Spleen (tissue), 7 donors: ENCODE measurements at regions not wholly inside any gene's neighbourhood (a gene's known extent, or its start where the extent isn't known, plus 50 kb on each side); places are given as distances from the start of the nearest gene placed in this dataset.

Experiments used
- CTCF ChIP-seq, 11 experiments: fragments of 200-600 bp in 7 of 11; fragments of 450-650 bp in 4 of 11; sonication (generic) in 4 of 11; IDR thresholded peaks in 8 of 11; conservative IDR thresholded peaks in 3 of 11; 1 replicate in 7 of 11; 2 replicates in 4 of 11; pipeline versions ENCODE4 v1.4.0 to v1.8.0; 2016 to 2021; ENCODE audit warnings: antibody characterized with exemption in 11 of 11, inconsistent platforms in 4 of 11, mild to moderate bottlenecking in 1 of 11
- POLR2A ChIP-seq, 3 donors: fragments of 450-650 bp; IDR thresholded peaks; one replicate each; pipeline ENCODE4 v1.5.1; 2017; ENCODE audit warnings: antibody characterized with exemption in 3 of 3, mild to moderate bottlenecking in 1 of 3
- POLR2AphosphoS5 ChIP-seq, 3 donors: sonication (generic); formaldehyde crosslinking; IDR thresholded peaks; one replicate each; pipeline ENCODE4 v1.5.1; 2017; ENCODE audit warnings: antibody characterized with exemption in 3 of 3
- donor health status: DM: no; HTN: no; CAD: no; lungs with moderate emphysema.
- donor health status: DM: no; HTN: no; CAD: no.
- donor health status: DM: no; HTN: no; CAD: no.

GRCh38 chr6:21306546-21306945 lies 287.0 kb upstream of the SOX4 start:
- TF ChIP-seq CTCF (IDR thresholded peaks at IDR 0.05 in 8 of 11, conservative IDR thresholded peaks at IDR 0.05 in 3 of 11), result no peak
- TF ChIP-seq POLR2A (IDR thresholded peaks at IDR 0.05), result no peak
- no peak for TF ChIP-seq POLR2AphosphoS5 (IDR thresholded peaks at IDR 0.05)
